ENCODE measurements at regions not wholly inside any gene's neighbourhood (a gene's known extent, or its start where the extent isn't known, plus 50 kb on each side); places are given as distances from the start of the nearest gene placed in this dataset.
"Not testable (repeated sequence)": the region's sequence is repeated elsewhere in the genome, so short reads cannot be mapped to it uniquely, and the experiment has no call there.

DNA sequence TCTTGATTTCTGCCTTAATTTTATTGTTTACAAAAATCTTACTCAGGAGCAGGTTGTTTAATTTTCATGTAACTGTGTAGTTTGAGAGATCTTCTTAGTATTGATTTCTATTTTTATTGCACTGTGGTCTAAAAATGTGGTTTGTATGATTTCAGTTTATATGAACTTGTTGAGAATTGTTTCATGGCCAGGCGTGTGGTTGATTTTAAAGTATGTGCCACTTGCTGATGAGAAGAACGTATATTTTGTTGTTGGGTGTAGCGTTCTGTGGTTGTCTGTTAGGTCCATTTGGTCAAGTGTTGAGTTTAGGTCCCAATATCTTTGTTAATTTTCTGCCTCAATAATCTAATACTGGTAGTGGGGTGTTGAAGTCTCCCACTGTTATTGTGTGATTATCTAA lies 996.8 kb downstream of the PCDH19 start:
- no peak for DNase-seq (ENCODE audit: low spot score)

DNA sequence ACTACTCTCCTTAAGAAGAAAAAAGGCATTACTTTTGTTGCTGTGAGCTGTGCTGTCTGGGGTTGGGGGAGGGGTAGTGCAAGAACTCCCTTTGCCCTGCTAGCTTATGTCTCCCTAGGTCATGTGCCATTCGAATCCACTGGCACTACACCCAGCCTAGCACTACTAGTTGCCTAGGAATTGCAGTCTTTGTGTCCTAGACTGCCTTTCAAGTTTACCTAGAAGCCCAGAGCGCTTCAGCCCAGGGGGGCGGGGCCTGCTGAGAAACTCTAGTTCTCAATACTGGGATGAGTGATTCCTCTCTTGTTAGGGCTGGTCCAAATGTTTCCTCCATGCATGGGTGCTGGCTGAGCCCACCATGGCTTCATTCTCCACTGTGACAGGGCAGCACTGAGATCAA lies 1011.5 kb downstream of the PCDH19 start:
- no peak for DNase-seq (ENCODE audit: low spot score)

DNA sequence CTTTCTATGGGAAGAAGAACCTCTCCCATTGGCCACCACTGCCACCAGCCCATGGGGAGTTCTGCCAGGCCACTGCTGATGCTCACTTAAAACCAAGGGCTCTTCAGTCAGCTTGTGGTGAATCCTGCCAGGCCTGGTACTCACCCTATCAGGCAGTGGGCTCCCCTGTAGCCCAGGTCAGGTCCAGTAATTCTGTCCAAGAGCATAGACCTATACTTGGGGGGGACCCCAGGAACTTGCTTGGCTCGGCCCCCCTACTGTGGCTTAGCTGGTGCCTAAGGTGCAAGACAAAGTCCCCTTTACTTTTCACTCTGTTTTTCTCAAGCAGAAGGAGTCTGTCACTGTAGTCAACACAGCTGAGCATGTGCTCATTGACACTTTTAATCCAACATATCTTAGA lies 1012.2 kb downstream of the PCDH19 start:
- no peak for DNase-seq (ENCODE audit: low spot score)

DNA sequence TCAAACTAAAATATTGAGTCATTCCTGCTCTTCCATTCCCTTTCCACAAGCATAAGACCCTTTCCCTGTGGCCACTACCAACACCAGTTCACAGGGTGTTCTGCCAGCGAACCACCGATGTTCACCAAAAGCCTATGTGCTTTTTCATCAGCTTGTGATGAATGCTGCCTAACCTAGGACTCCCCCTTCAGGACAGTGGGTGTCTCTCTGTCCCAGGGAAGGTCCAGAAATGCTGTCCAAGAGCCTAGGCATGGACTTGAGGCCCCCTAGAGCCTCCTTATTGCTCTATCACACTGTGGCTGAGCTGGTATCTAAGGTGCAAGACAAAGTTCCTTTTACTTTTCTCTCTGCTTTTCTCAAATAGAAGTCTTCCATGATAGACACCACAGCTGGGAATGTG lies 1015.6 kb downstream of the PCDH19 start:
- no peak for DNase-seq (ENCODE audit: low spot score)

DNA sequence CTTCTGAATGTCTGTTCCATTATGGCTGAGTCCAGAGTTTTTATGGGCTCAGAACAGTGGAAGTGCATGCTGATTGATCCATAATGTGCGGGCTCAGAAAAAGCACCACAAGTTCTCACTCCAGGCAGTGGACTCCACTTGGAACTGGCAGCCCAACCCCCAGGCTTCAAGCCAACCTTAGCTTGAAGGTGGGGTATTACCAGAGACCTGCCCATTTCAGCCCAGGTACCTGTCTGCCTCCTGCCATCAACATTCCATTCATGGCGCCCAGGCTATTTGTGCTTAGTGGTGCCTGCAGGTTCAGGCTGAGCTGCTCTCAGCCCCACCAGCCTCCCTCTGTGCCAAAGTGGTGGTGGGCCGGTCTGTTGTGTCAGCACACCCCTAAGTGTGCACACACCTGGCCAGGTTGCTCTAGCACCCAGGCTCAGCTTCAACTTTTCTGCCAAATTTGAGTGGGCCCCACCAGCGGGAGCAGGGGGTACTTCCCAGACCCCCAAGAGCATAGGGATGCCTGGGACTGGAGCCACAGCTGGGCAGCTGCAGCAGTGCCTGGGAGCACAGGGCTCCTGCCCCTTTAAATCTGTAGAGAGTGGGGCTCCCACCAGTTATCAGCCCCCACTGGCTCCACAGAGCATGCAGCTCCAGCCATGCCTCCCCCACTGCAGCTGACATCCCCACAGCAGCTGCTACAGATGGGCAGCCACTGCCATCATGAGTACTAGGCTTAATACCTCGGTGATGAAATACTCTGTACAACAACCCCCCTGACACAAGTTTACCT lies 1025.3 kb downstream of the PCDH19 start:
- DNase-seq (ENCODE audit: low spot score), result no peak

DNA sequence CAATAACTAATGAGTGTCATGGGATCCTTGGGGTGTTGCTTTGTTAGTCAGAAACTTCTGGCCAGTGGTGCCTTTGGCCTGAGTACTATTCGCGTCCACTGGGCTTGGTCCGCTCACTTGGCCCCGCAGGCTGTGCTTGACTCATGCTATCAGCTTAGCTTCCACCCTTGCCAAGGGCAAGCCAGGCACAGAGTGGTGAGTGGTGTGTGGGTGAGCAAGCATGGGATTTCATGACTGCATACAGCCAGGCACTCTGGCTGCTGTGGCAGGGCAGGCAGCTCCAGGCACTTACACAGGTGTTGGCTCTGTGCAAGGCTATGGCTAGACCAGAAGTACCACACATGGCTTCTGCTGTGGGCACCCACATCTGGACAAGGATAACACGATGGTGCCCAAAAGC lies 1026.3 kb downstream of the PCDH19 start:
- no peak for DNase-seq (ENCODE audit: low spot score)

DNA sequence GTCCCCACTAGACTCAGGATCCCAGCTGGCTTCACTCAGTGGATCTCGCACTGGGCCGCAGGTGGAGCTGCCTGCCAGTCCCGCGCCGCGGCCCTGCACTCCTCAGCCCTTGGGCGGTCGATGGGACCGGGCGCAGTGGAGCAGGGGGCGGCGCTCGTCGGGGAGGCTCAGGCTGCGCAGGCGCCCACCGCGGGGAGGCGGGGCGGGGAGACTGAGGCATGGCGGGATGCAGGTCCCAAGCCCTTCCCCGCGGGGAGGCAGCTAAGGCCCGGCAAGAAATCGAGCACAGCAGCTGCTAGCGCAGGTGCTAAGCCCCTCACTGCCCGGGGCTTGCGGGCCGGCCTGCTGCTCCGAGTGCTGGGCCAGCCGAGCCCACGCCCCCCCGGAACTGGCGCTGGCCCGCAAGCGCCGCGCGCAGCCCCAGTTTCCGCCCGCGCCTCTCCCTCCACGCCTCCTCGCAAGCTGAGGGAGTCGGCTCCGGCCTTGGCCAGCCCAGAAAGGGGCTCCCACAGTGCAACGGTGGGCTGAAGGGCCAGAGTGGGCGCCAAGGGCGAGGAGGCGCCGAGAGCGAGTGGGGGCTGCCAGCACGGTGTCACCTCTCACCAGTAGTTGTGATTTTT lies 1038.0 kb downstream of the PCDH19 start:
- no peak for DNase-seq (ENCODE audit: low spot score)

DNA sequence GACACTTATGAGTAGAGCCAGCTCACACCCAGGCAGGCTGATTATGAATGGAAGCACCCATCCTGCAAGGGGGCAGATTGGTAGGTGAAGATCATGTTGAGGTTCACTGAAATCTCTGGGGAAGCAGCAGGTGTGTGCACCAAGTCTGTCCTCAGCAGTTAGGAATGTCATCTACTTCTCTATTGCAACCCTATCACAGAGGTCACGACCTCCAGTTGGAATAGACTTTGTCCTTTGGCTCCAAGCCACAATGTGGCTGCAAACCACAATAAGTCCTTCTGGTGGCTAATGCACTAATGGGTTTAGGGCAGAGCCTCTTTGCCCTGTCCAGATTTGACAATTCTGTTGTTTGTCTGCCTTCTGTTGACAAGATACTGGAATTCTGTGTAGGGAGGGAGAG lies 1056.7 kb downstream of the PCDH19 start:
- DNase-seq (ENCODE audit: low spot score), result no peak

DNA sequence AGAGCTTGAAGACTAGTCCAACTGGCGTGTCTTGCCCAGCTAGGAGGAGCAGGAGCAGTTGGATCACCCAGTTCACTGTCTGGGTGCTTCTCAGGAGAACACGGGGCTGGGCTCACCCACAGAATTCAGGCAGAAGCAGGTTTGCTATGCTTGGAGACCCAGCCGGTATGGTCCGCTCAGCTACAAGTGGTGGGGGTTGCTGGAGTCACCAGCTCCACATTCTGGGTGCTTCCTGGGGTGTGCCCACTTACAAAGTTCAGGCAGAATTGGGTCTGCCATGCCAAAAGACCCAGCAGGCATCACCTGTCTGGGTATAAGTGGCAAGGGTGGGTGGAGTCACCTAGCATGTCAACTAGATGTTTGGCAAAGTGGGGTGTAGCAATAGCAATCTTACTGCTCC lies 1061.8 kb downstream of the PCDH19 start:
- DNase-seq (ENCODE audit: low spot score), result no peak

DNA sequence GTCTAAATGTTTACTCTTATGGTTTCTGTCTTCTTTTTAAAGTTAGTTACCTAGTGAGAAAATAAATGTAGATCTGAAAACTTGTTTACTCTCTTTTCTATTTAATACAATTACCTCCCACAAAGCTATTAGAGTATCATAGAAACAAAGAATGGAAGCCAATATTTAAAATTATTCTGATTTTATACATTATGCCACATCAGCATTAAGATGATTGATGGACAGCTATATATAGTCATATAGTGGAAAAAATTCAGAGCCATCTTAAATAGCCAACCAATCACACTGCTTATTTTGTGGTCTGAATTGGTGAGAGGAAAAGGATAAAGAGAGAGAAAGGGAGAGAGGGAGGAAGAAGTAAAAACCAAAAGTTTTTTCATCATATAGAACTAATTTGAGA lies 1101.8 kb downstream of the PCDH19 start:
- no peak for DNase-seq (ENCODE audit: low spot score)

DNA sequence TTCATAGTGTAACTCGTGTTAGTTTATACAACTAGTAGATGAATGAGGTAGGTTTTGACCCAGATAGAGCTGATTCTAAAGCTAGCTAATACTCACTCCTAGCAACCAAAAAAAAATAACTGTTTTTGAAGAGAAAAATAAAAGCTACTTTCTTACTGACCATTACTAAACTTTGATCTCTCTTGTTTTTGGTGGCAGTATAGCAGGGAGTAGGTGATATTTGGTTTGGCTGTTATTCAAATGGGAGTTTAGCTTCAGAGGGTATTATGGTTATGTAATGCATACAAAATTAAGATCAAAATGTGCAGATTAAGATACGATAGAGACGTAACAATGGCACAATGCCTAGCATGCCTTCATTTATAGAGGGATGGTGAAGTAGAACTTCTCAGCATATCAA lies 1104.5 kb downstream of the PCDH19 start:
- DNase-seq (ENCODE audit: low spot score), result no peak

DNA sequence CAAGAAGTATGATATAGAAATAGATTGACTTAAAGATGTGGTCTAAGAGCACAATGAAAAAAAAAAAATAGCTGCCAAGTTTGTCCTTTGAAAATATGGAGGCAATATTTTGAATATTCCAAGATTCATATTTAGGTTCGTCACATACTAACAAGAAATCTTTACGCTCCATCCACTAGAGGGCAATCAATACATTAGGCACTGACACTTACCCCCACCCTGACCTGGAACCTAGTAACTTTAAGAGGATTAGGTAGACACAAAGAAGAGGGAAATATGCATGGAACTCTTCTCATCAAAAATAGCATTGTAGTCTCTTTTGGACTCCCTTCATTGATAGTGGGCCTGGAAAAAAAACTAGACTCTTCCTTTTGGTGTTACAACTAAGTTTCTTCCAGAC lies 1108.1 kb downstream of the PCDH19 start:
- peak; percentile 6 for DNase-seq (ENCODE audit: low spot score)

DNA sequence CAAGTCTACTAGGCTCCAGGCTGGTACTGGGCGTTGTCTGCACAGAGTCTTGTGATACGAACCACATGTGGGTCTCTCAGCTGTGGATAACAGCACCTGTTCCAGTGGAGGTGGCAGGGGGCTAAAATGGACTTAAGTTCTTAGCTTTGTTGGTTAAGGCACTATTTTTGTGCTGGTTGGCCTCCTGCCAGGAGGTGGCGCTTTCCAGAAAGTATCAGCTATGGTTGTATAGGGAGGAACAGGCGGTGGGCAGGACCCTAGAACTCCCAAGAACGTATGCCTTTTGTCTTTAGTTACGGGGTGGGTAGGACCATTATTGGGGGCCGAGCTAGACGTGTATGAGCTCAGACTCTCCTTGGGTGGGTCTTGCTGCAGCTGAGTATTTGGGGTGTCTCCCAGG lies 1138.4 kb downstream of the PCDH19 start:
- no peak for DNase-seq (ENCODE audit: low spot score)

DNA sequence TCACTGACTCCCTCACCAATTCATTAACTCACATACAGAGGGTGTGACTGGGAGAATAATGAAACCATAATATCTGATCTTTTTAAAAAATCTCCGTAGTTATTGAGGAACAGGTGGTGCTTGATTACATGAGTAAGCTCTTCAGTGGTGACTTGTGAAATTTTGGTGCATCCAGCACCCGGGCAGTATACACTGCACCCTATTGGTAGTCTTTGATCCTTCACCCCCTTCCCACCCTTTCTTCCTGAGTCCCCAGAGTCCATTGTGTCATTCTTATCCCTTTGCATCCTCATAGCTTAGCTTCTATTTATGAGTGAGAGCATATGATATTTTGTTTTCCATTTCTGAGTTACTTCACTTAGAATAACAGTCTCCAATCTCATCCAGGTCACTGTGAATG lies 1143.8 kb downstream of the PCDH19 start:
- DNase-seq (ENCODE audit: low spot score), result no peak

DNA sequence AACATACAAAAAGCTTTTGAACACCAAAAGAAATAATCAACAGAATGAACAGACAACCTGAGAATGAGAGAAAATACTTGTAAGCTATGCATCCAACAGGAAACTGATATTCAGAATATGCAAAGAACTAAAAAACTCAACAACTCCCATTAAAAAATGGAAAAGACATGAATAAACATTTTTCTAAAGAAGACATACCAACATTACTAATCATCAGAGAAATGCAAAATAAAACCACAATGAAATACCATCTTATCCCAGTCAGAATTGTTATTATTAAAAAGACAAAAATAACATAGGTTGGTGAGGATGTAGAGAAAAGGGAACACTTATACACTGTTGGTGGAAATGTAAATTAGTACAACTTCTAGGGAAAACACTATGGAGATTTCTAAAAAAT lies 1161.9 kb downstream of the PCDH19 start:
- no peak for DNase-seq (ENCODE audit: low spot score)

DNA sequence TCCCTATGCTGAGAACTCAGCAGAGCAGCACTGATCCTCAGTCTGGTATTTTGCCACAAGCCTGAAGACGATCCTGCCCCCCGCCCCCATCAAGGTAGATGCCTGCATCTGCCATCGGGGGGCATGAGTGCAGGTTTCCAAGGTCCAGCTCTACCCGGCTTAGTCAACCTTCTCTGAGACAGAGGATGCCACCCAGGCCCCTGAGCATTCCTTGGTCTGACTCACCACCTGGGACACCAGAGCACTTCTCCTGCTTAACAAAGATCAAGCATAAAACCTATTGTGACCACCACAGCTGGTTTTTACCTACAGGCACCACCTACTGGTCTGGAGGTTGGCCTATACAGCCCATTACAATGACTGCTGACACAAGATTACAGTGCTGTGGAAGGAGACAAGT lies 1168.1 kb downstream of the PCDH19 start:
- DNase-seq (ENCODE audit: low spot score), result no peak

DNA sequence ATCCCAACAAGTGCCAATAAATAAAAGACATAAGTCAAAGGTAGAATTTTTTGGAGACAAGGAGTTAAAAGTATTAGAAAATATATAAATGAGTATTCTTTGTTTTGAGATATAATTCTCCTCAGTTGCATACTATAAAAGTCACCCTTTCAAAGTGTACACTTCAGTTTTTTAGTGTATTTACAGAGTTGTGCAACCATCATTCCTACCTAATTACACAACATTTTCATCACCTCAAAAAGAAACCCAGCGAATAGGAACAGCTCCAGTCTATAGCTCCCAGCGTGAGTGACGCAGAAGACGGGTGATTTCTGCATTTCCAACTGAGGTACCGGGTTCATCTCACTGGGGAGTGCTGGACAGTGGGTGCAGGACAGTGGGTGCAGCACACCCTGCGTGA lies 1175.7 kb downstream of the PCDH19 start:
- not testable (repeated sequence) for DNase-seq (ENCODE audit: low spot score)

DNA sequence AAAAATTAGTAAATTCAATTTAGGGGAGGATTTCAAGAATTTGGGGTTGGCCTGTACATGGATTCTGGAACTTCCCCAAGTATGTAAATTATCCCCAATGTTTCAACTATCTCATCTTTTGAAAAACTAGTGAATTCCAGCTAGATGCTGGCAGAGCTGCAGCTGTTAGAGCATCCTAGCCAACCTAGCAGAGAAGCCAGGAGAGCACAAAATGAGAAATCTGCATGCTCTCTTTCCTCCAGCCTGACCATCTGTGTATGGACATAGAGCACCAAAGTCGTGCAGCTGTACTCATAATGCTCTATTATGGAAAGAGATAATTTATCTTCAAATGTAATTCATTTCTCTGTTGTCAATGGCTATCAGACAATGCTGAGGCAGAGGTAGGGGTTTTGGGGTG lies 1217.7 kb downstream of the PCDH19 start:
- DNase-seq (ENCODE audit: low spot score), result no peak

DNA sequence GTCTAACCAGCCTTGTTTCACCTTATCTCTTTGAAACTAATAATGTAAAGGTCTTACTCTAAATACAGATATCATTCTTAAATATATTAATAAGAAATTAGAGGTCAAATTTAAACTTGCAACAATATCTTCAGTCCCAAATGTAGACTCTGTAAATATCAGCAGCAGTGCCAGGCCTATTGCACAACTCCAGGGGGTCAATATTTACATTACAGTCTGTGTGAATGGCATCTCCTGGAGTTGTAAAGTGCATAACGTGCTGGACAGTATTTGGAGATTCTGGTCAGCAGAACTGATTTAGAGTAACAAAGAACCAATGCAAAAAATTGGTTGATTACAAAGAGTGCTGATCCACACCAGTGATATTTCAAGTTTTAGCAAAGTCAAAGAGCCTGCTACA lies 1225.9 kb downstream of the PCDH19 start:
- DNase-seq (ENCODE audit: low spot score), result no peak

DNA sequence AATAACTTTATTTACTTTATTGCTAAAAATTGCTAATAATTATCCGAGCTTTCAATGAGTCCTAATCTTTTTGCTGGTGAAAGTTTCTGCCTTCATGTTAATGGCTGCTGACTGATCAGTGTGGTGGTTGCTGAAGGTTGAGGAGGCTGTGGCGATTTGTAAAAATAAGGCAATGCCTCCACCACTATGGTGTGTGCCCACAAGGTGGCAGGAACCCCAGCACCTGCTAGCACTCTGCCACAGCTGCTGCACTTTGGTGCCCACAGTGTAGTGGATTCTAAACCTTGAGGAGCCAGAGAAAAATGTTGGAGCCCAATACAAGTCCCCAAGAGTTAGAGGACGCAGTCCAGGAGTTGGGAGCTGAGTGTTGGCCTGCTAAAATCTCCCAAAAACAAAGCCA lies 1237.1 kb downstream of the PCDH19 start:
- no peak for DNase-seq (ENCODE audit: low spot score)

DNA sequence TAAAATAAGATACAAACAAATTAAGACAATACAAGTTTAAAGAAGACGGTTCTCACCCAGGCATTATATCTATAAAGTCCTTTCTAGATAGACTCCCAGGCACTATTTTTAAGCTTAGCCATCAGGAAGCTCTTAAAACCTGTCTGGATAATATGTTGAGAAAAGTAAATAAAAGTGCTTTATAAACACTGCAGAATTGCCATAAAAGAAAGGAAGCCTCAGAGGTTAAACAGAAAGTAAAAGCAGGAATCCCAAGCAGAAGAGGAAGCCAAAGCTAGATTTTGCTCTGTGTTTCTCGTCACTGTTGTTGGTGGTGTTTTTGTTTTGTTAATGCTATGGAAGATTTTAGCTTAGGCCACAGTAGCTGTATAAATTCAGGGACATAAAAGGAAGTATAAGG lies 1267.3 kb downstream of the PCDH19 start:
- DNase-seq (ENCODE audit: low spot score), result no peak

DNA sequence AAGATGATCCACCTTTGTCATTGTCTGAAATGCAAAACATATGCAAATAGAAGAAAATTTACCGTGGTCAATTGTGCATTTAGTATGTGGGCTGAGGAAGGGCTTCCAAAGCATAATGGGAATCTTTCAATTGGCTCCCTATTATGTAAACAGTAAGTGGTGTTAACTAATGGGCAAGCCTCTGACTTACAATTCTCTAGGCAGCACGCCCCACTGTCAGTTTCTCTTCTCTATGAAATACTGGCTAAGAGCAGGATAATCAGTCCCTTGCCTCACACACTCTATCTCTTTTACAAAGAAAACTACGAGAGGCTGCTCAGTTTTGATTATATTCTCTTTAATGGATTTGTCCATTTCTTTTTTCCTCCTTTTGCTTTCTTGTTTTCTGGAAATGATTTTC lies 1272.6 kb downstream of the PCDH19 start:
- no peak for DNase-seq (ENCODE audit: low spot score)

DNA sequence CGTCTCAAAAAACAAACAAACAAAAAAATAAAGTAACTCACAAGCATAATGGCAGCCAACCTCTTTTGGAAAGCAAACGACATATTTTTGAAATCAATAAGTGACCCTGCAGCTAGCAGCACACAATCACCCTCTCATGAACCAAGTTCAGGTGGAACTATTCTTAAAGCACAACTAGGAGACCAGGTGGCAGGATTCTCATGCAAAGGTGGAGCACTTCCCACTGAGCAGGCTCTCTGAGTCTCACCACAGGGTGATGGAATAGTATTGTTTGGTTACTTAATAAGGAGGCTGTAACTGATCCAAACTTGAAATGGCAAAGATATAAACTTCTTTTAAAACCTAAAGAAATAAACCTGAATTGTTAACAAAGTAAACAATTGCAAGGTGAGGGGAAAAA lies 1293.1 kb downstream of the PCDH19 start:
- DNase-seq (ENCODE audit: low spot score), result no peak

DNA sequence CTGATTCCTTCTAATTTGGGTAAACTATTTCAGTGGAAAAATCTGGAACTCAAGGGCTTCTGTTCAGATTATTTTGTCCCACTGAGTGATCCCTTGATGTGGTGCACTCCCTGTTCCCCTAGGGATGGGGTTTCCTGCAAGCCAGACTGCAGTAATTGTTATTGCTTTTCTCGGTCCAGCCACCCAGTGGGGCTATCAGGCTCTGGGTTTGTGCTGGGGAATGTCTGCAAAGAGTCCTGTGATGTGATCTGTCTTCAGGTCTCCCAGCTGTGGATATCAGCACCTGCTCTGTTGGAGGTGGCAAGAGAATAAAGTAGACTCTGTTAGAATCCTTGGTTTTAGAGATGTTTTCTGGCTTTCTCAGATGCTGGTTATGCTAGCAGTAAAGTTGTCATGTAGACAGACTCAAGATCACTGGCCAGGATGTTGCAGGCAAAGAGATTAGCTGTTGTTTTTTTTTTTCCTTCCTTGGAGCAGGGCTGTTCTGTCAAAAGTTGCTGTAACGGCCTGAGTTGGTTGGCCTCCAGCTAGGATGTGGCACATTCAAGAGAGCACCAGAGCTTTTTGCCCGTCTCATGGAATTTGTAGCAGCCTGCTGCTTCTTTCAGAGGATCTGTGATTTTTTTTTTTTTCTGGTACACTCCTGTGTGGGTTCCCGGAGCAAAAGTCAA lies 1314.0 kb downstream of the PCDH19 start:
- no peak for DNase-seq (ENCODE audit: low spot score)

Measured in pons (tissue), 1 donor.